NCI-H2196 (cell line): ENCODE measurements at regions not wholly inside any gene's neighbourhood (a gene's known extent, or its start where the extent isn't known, plus 50 kb on each side); places are given as distances from the start of the nearest gene placed in this dataset.
"Not testable (repeated sequence)": the region's sequence is repeated elsewhere in the genome, so short reads cannot be mapped to it uniquely, and the experiment has no call there.

Experiments
- DNase-seq: peaks from one replicate; lab custom pipeline; 2025; ENCODE audit not compliant: unreplicated experiment; lab: John Stamatoyannopoulos, UW

GRCh38 chr2:63737081-63737751 is 104.5 kb upstream of the UGP2 start:
- no peak for DNase-seq

GRCh38 chr2:63738019-63738418 is 103.7 kb upstream of the UGP2 start:
- DNase-seq: no peak

GRCh38 chr2:63739180-63739579 is 102.5 kb upstream of the UGP2 start:
- DNase-seq: not testable (repeated sequence)

GRCh38 chr2:63740020-63740419 is 101.7 kb upstream of the UGP2 start:
- DNase-seq: no peak

GRCh38 chr2:63740943-63741342 is 100.8 kb upstream of the UGP2 start:
- DNase-seq: no peak

- DNase-seq: no peak
Measured at GRCh38 chr2:63741884-63742579, 99.7 kb upstream of the UGP2 start.

GRCh38 chr2:63742580-63742976 is 99.1 kb upstream of the UGP2 start:
- no peak for DNase-seq

GRCh38 chr2:63743170-63743981 is 98.3 kb upstream of the UGP2 start:
- no peak for DNase-seq

- DNase-seq: no peak
Measured at GRCh38 chr2:63743982-63744966, 97.4 kb upstream of the UGP2 start.

GRCh38 chr2:63746548-63746947 is 95.1 kb upstream of the UGP2 start:
- not testable (repeated sequence) for DNase-seq

GRCh38 chr2:63751901-63752300 is 89.8 kb upstream of the UGP2 start:
- no peak for DNase-seq

GRCh38 chr2:63755216-63755615 is 86.5 kb upstream of the UGP2 start:
- DNase-seq: no peak

- DNase-seq: no peak
Measured at GRCh38 chr2:63755965-63756364, 85.7 kb upstream of the UGP2 start.

- DNase-seq: no peak
Measured at GRCh38 chr2:63763391-63763941, 78.2 kb upstream of the UGP2 start.

GRCh38 chr2:63764630-63765029 is 77.1 kb upstream of the UGP2 start:
- no peak for DNase-seq

- DNase-seq: no peak
Measured at GRCh38 chr2:63765117-63765516, 76.6 kb upstream of the UGP2 start.

- no peak for DNase-seq
Measured at GRCh38 chr2:63767307-63767706, 74.4 kb upstream of the UGP2 start.

- no peak for DNase-seq
Measured at GRCh38 chr2:63768051-63768450, 73.6 kb upstream of the UGP2 start.

- no peak for DNase-seq
Measured at GRCh38 chr2:63769915-63770314, 71.8 kb upstream of the UGP2 start.

GRCh38 chr2:63772061-63772460 is 69.6 kb upstream of the UGP2 start:
- DNase-seq: no peak
